ENCODE measurements at regions not wholly inside any gene's neighbourhood (a gene's known extent, or its start where the extent isn't known, plus 50 kb on each side); places are given as distances from the start of the nearest gene placed in this dataset.

DNA sequence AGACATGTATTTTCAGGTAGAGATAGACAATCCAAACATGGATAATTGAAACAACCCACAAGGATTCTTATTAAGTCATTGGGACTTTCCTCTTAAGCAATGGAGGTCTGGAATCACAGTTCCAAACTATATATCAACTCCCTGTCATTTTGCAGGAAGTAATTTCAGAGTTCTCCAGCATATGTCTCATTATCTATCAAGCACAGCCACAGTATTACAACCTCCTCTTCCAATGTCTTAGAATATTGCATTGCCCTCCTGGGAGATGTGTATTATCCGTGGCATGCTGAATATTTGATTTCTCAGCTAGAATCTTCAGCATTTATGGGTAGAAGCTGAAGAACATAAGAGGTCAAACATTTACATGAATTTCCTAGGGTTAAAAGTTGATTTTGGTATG is 1255.8 kb downstream of the SORCS1 start:
- TF ChIP-seq, protein P1, sequence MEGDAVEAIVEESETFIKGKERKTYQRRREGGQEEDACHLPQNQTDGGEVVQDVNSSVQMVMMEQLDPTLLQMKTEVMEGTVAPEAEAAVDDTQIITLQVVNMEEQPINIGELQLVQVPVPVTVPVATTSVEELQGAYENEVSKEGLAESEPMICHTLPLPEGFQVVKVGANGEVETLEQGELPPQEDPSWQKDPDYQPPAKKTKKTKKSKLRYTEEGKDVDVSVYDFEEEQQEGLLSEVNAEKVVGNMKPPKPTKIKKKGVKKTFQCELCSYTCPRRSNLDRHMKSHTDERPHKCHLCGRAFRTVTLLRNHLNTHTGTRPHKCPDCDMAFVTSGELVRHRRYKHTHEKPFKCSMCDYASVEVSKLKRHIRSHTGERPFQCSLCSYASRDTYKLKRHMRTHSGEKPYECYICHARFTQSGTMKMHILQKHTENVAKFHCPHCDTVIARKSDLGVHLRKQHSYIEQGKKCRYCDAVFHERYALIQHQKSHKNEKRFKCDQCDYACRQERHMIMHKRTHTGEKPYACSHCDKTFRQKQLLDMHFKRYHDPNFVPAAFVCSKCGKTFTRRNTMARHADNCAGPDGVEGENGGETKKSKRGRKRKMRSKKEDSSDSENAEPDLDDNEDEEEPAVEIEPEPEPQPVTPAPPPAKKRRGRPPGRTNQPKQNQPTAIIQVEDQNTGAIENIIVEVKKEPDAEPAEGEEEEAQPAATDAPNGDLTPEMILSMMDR (IDR thresholded peaks at IDR 0.05): no peak
- TF ChIP-seq POLR2AphosphoS5 (IDR thresholded peaks at IDR 0.05; ENCODE audit: low read depth, low read length): no peak
- TF ChIP-seq SIN3A (IDR thresholded peaks at IDR 0.05; ENCODE audit: borderline replicate concordance, insufficient read depth, low read depth, low read length): no peak
- no peak for TF ChIP-seq TCF7L2 (IDR thresholded peaks at IDR 0.05; ENCODE audit: low read depth, low read length)
- TF ChIP-seq, protein P2, sequence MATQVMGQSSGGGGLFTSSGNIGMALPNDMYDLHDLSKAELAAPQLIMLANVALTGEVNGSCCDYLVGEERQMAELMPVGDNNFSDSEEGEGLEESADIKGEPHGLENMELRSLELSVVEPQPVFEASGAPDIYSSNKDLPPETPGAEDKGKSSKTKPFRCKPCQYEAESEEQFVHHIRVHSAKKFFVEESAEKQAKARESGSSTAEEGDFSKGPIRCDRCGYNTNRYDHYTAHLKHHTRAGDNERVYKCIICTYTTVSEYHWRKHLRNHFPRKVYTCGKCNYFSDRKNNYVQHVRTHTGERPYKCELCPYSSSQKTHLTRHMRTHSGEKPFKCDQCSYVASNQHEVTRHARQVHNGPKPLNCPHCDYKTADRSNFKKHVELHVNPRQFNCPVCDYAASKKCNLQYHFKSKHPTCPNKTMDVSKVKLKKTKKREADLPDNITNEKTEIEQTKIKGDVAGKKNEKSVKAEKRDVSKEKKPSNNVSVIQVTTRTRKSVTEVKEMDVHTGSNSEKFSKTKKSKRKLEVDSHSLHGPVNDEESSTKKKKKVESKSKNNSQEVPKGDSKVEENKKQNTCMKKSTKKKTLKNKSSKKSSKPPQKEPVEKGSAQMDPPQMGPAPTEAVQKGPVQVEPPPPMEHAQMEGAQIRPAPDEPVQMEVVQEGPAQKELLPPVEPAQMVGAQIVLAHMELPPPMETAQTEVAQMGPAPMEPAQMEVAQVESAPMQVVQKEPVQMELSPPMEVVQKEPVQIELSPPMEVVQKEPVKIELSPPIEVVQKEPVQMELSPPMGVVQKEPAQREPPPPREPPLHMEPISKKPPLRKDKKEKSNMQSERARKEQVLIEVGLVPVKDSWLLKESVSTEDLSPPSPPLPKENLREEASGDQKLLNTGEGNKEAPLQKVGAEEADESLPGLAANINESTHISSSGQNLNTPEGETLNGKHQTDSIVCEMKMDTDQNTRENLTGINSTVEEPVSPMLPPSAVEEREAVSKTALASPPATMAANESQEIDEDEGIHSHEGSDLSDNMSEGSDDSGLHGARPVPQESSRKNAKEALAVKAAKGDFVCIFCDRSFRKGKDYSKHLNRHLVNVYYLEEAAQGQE (IDR thresholded peaks at IDR 0.05; ENCODE audit: insufficient read depth in 1 of 2, low read depth in 2 of 2, low read length in 1 of 2): no peak

All from Panc1 (cell line).